Transverse colon (tissue), 4 donors: ENCODE measurements at regions not wholly inside any gene's neighbourhood (a gene's known extent, or its start where the extent isn't known, plus 50 kb on each side); places are given as distances from the start of the nearest gene placed in this dataset.
"Not testable (repeated sequence)": the region's sequence is repeated elsewhere in the genome, so short reads cannot be mapped to it uniquely, and the experiment has no call there.

Experiments
- DNase-seq: peaks from one replicate; pipeline ENCODE4 v3.0.0-alpha.2; 2019
- H3K27ac ChIP-seq, 4 donors: fragments of 200-600 bp; sonication (generic); 2 replicates each; pipeline ENCODE4 v1.5.1; 2016 to 2018; ENCODE audit warnings: inconsistent platforms in 4 of 4
- H3K27me3 ChIP-seq: fragments of 200-600 bp; sonication (generic); 2 replicates; pipeline ENCODE4 v1.5.1; 2017; ENCODE audit warnings: inconsistent platforms
- H3K36me3 ChIP-seq, 4 donors: fragments of 200-600 bp; sonication (generic); 2 replicates each; pipeline ENCODE4 v1.5.1; 2017 to 2019; ENCODE audit warnings: inconsistent platforms in 4 of 4
- H3K4me1 ChIP-seq, 4 donors: fragments of 200-600 bp; sonication (generic); 2 replicates each; pipeline ENCODE4 v1.5.1; 2017 to 2020; ENCODE audit warnings: inconsistent platforms in 4 of 4
- H3K4me3 ChIP-seq, 4 donors: fragments of 200-600 bp; sonication (generic); 1 replicate in 1 of 4; 2 replicates in 3 of 4; pipeline versions ENCODE4 v1.5.1 to v1.6.1; 2017 to 2019; ENCODE audit warnings: inconsistent platforms in 4 of 4
- H3K9me3 ChIP-seq, 2 donors: fragments of 200-600 bp; sonication (generic); 2 replicates each; pipeline ENCODE4 v1.5.1; 2017 to 2019; ENCODE audit warnings: inconsistent platforms in 2 of 2
- CTCF ChIP-seq, 5 experiments: fragments of 200-600 bp in 3 of 5; fragments of 450-650 bp in 2 of 5; sonication (generic) in 3 of 5; IDR thresholded peaks; 1 replicate in 2 of 5; 2 replicates in 3 of 5; pipeline ENCODE4 v1.5.1; 2016 to 2017; ENCODE audit warnings: antibody characterized with exemption in 5 of 5, inconsistent platforms in 3 of 5, mild to moderate bottlenecking in 2 of 5, moderate library complexity in 1 of 5
- EP300 ChIP-seq: sonication (generic); formaldehyde crosslinking; IDR thresholded peaks from one replicate; pipeline ENCODE4 v1.6.1; 2017; ENCODE audit warnings: antibody characterized with exemption, low read depth
- POLR2A ChIP-seq: fragments of 450-650 bp; IDR thresholded peaks from one replicate; pipeline ENCODE4 v1.6.1; 2016; ENCODE audit warnings: antibody characterized with exemption, mild to moderate bottlenecking, moderate library complexity
- POLR2AphosphoS5 ChIP-seq, 3 donors: sonication (generic); formaldehyde crosslinking; IDR thresholded peaks; one replicate each; pipeline ENCODE4 v1.6.1; 2016; ENCODE audit warnings: antibody characterized with exemption in 3 of 3
- WGBS, 2 donors: methylation state at CpG; one replicate each; pipeline ENCODE4 v1.1.5; 2018; ENCODE audit warnings: low coverage in 1 of 2; 5-methylcytosine and 5-hydroxymethylcytosine counted together
- in situ Hi-C, 4 donors: fragments of 200-750 bp; cut with MboI; loops; one replicate each; pipeline versions ENCODE4 v1.15.0 to v1.15.1; 2017; ENCODE audit warnings: low sequenced_read_pairs in 3 of 4, low pct_ligation_motif_present in 1 of 4, low pct_unique_long_range_greater_than_20kb in 1 of 4
- intact Hi-C: fragments of 100-400 bp; cut with DNase I; formaldehyde crosslinking; loops from one replicate; pipeline ENCODE4 v1.15.1; 2023; ENCODE audit warnings: low total_unique reads

- Histone ChIP-seq H3K27me3 (no peaks in the 10 kb centered on the region), H3K4me1 (no peaks in the 10 kb centered on the region), H3K27ac (no peak overlapping the region), H3K4me3 (no peak overlapping the region), H3K9me3 (no peaks in the 10 kb centered on the region), H3K36me3 (no peaks in the 10 kb centered on the region)
- 20 to 56% methylated on average over 1 to 3 of the region's 3 CpGs for WGBS, 2 donors
- in situ Hi-C loops: no loop called here
- no peak for DNase-seq
- TF ChIP-seq CTCF (IDR thresholded peaks at IDR 0.05): no peak
- TF ChIP-seq POLR2A: no peak
- no peak for TF ChIP-seq POLR2AphosphoS5 (IDR thresholded peaks at IDR 0.05)
- no peak for TF ChIP-seq EP300
- intact Hi-C loops: no loop called here
Measured at GRCh38 chrX:35445912-35446311, 352.2 kb upstream of the MAGEB16 start.

GRCh38 chrX:35456891-35457290, 341.3 kb upstream of the MAGEB16 start:
- Histone ChIP-seq H3K27ac (no peak overlapping the region), H3K9me3 (no peaks in the 10 kb centered on the region), H3K27me3 (no peaks in the 10 kb centered on the region), H3K4me1 (no peaks in the 10 kb centered on the region), H3K4me3 (no peak overlapping the region), H3K36me3 (no peaks in the 10 kb centered on the region)
- TF ChIP-seq POLR2AphosphoS5 (IDR thresholded peaks at IDR 0.05) (no peak), CTCF (IDR thresholded peaks at IDR 0.05) (no peak), EP300 (no peak), POLR2A (no peak)
- in situ Hi-C loops (no loop called here), intact Hi-C loops (no loop called here)
- DNase-seq: no peak
- 94% methylated on average over 1 of the region's 1 CpG; no CpG with 5 or more reads in 1 of the 2 donors for WGBS, 2 donors

- no peaks in the 10 kb centered on the region for H3K36me3 ChIP-seq
- TF ChIP-seq POLR2AphosphoS5 (IDR thresholded peaks at IDR 0.05) (no peak), POLR2A (no peak), CTCF (IDR thresholded peaks at IDR 0.05) (no peak), EP300 (no peak)
- in situ Hi-C loops: no loop called here
- no peak for DNase-seq
- H3K27ac ChIP-seq: no peak overlapping the region
- H3K4me1 ChIP-seq: no peaks in the 10 kb centered on the region
- H3K9me3 ChIP-seq: no peaks in the 10 kb centered on the region
- no peaks in the 10 kb centered on the region for H3K27me3 ChIP-seq
- intact Hi-C loops: no loop called here
- no peak overlapping the region for H3K4me3 ChIP-seq
Measured at GRCh38 chrX:35458142-35458541, 340.0 kb upstream of the MAGEB16 start.

- Histone ChIP-seq H3K9me3 (no peaks in the 10 kb centered on the region), H3K36me3 (no peaks in the 10 kb centered on the region), H3K27me3 (no peaks in the 10 kb centered on the region), H3K4me3 (no peak overlapping the region), H3K27ac (no peak overlapping the region), H3K4me1 (no peaks in the 10 kb centered on the region)
- TF ChIP-seq EP300 (no peak), POLR2AphosphoS5 (IDR thresholded peaks at IDR 0.05) (no peak), CTCF (IDR thresholded peaks at IDR 0.05) (no peak), POLR2A (no peak)
- 39% methylated on average over 1 of the region's 1 CpG; no CpG with 5 or more reads in 1 of the 2 donors for WGBS, 2 donors
- intact Hi-C loops (no loop called here), in situ Hi-C loops (no loop called here)
- DNase-seq: no peak
Measured at GRCh38 chrX:35461164-35461563, 337.0 kb upstream of the MAGEB16 start.

- H3K4me1 ChIP-seq, intact Hi-C loops, H3K9me3 ChIP-seq, H3K27me3 ChIP-seq, in situ Hi-C loops, H3K36me3 ChIP-seq, DNase-seq, H3K4me3 ChIP-seq, H3K27ac ChIP-seq: not testable (repeated sequence)
- WGBS, 2 donors: 72 to 78% methylated on average over 2 to 7 of the region's 7 CpGs
Measured at GRCh38 chrX:35496671-35497070, 301.5 kb upstream of the MAGEB16 start.

GRCh38 chrX:35497453-35497852, 300.7 kb upstream of the MAGEB16 start:
- H3K4me1 ChIP-seq, intact Hi-C loops, H3K9me3 ChIP-seq, H3K4me3 ChIP-seq, DNase-seq, H3K36me3 ChIP-seq, H3K27ac ChIP-seq, in situ Hi-C loops, H3K27me3 ChIP-seq: not testable (repeated sequence)
- WGBS, 2 donors: 70 to 83% methylated on average over 2 to 7 of the region's 7 CpGs
